Peyer's patch (tissue), 4 donors: ENCODE measurements at regions not wholly inside any gene's neighbourhood (a gene's known extent, or its start where the extent isn't known, plus 50 kb on each side); places are given as distances from the start of the nearest gene placed in this dataset.

ENCODE experiments used
- DNase-seq, 3 donors: peaks; one replicate each; pipeline ENCODE4 v3.0.0-alpha.2; 2017 to 2019
- H3K27ac ChIP-seq, 4 donors: fragments of 200-600 bp; sonication (generic); one replicate each; pipeline ENCODE4 v1.5.1; 2016 to 2019
- H3K27me3 ChIP-seq, 2 donors: fragments of 200-600 bp; sonication (generic); one replicate each; pipeline ENCODE4 v1.5.1; 2019
- H3K36me3 ChIP-seq, 3 donors: fragments of 200-600 bp; sonication (generic); one replicate each; pipeline ENCODE4 v1.5.1; 2016 to 2019
- H3K4me1 ChIP-seq, 4 donors: fragments of 200-600 bp; sonication (generic); one replicate each; pipeline ENCODE4 v1.5.1; 2016 to 2019
- H3K4me3 ChIP-seq, 4 donors: fragments of 200-600 bp; sonication (generic); 1 replicate in 3 of 4; 2 replicates in 1 of 4; pipeline ENCODE4 v1.5.1; 2016 to 2019; ENCODE audit warnings: mild to moderate bottlenecking in 1 of 4
- H3K9me3 ChIP-seq, 4 donors: fragments of 200-600 bp; sonication (generic); one replicate each; pipeline ENCODE4 v1.5.1; 2016 to 2019; ENCODE audit warnings: mild to moderate bottlenecking in 1 of 4
- POLR2A ChIP-seq, 2 donors: fragments of 450-650 bp; IDR thresholded peaks; one replicate each; pipeline ENCODE4 v1.5.1; 2017; ENCODE audit warnings: antibody characterized with exemption in 2 of 2, mild to moderate bottlenecking in 2 of 2, moderate library complexity in 2 of 2
- TF ChIP-seq, protein P1 (sequence below), 6 experiments: fragments of 450-650 bp in 4 of 6; fragments of 200-600 bp in 2 of 6; sonication (generic) in 1 of 6; IDR thresholded peaks; one replicate each; pipeline ENCODE4 v1.5.1; 2017 to 2019; ENCODE audit warnings: antibody characterized with exemption in 6 of 6, mild to moderate bottlenecking in 3 of 6, moderate library complexity in 1 of 6

- Histone ChIP-seq H3K4me3 (no peak overlapping the region), H3K4me1 (no peaks in the 10 kb centered on the region), H3K36me3 (no peaks in the 10 kb centered on the region), H3K27me3 (no peaks in the 10 kb centered on the region), H3K27ac (no peak overlapping the region), H3K9me3 (peaks cover 0 to 4% (median 0%) of the 10 kb centered on the region in 4 donors)
- no peak for DNase-seq
- TF ChIP-seq, protein P1, sequence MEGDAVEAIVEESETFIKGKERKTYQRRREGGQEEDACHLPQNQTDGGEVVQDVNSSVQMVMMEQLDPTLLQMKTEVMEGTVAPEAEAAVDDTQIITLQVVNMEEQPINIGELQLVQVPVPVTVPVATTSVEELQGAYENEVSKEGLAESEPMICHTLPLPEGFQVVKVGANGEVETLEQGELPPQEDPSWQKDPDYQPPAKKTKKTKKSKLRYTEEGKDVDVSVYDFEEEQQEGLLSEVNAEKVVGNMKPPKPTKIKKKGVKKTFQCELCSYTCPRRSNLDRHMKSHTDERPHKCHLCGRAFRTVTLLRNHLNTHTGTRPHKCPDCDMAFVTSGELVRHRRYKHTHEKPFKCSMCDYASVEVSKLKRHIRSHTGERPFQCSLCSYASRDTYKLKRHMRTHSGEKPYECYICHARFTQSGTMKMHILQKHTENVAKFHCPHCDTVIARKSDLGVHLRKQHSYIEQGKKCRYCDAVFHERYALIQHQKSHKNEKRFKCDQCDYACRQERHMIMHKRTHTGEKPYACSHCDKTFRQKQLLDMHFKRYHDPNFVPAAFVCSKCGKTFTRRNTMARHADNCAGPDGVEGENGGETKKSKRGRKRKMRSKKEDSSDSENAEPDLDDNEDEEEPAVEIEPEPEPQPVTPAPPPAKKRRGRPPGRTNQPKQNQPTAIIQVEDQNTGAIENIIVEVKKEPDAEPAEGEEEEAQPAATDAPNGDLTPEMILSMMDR (IDR thresholded peaks at IDR 0.05) = no peak
- no peak for TF ChIP-seq POLR2A (IDR thresholded peaks at IDR 0.05)
Measured at GRCh38 chrX:155718972-155719586, 106.3 kb upstream of the TMLHE start.

GRCh38 chrX:155715141-155715540, 102.4 kb upstream of the TMLHE start:
- TF ChIP-seq POLR2A (IDR thresholded peaks at IDR 0.05) = no peak
- TF ChIP-seq, protein P1 (IDR thresholded peaks at IDR 0.05) = no peak

DNA sequence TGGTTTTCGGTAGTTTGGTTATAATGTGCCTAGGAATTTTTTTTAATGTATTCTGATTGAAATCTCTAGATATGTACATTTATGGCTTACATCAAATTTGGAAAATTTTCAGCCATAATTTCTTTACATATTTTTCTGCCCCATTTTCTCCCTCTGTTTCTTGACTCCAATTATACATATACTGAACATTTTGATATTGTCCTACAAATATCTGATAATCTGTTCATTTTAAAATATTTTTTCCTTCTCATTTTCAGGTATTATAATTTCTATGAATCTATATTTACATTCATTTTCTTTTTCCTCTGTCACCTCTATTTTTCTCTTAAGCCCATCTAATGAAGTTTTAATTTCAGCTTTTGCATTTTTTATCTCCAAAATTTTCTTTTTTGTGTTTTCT, 82.7 kb upstream of the TMLHE start:
- Histone ChIP-seq H3K4me3 (no peak overlapping the region), H3K27me3 (no peaks in the 10 kb centered on the region), H3K27ac (no peak overlapping the region), H3K9me3 (no peaks in the 10 kb centered on the region), H3K36me3 (no peaks in the 10 kb centered on the region), H3K4me1 (no peaks in the 10 kb centered on the region)
- no peak for TF ChIP-seq POLR2A (IDR thresholded peaks at IDR 0.05)
- TF ChIP-seq, protein P1 (IDR thresholded peaks at IDR 0.05) = no peak
- no peak for DNase-seq

More at GRCh38 chrX:155715141-155715540, 102.4 kb upstream of the TMLHE start:
- H3K27me3 ChIP-seq = no peaks in the 10 kb centered on the region
- no peak overlapping the region for H3K4me3 ChIP-seq
- no peaks in the 10 kb centered on the region for H3K4me1 ChIP-seq
- H3K36me3 ChIP-seq = no peaks in the 10 kb centered on the region
- H3K9me3 ChIP-seq = no peaks in the 10 kb centered on the region
- DNase-seq = peak in 1 of 3 donors; percentile 22
- H3K27ac ChIP-seq = no peak overlapping the region

DNA sequence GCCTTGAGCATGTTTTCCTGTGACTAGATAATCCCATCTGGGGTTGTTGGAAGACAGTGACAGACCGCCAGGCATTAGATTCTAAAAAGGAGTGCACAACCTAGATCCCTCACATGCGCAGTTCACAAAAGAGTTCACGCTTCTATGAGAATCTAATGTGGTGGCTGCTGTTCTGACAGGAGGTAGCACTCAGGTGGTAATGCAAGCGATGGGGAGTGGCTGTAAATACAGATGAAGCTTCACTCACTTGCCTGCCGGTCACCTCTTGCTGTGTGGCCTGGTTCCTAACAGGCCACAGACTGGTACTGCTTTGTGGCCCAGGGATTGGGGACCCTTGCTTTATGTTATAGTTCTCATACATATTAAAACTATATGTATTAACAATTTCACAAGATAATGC, 81.9 kb upstream of the TMLHE start:
- Histone ChIP-seq H3K4me1 (no peaks in the 10 kb centered on the region), H3K27ac (no peak overlapping the region), H3K9me3 (no peaks in the 10 kb centered on the region), H3K27me3 (no peaks in the 10 kb centered on the region), H3K36me3 (no peaks in the 10 kb centered on the region), H3K4me3 (no peak overlapping the region)
- TF ChIP-seq, protein P1 (IDR thresholded peaks at IDR 0.05) = no peak
- TF ChIP-seq POLR2A (IDR thresholded peaks at IDR 0.05) = no peak
- no peak for DNase-seq

DNA sequence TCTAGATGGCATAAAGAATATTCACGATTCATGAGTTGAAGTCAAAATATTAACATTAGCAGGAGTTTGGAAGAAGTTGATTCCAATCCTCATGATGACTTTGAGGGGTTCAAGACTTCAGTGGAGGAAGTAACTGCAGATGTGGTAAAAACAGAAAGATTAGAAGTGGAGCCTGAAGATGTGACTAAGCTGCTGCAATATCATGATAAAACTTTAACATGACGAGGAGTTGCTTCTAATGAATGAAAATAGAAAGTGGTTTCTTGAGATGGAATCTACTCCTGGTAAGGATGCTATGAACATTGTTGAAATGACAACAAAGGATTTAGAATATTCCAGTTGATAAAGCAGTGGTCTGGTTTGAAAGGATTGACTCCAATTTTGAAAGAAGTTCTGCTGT, 70.1 kb upstream of the TMLHE start:
- Histone ChIP-seq H3K4me1 (no peaks in the 10 kb centered on the region), H3K9me3 (no peaks in the 10 kb centered on the region), H3K36me3 (no peaks in the 10 kb centered on the region), H3K27ac (no peak overlapping the region), H3K4me3 (no peak overlapping the region), H3K27me3 (no peaks in the 10 kb centered on the region)
- TF ChIP-seq, protein P1 (IDR thresholded peaks at IDR 0.05) = no peak
- no peak for TF ChIP-seq POLR2A (IDR thresholded peaks at IDR 0.05)
- no peak for DNase-seq

- no peaks in the 10 kb centered on the region for H3K9me3 ChIP-seq
- no peak for TF ChIP-seq POLR2A (IDR thresholded peaks at IDR 0.05)
- TF ChIP-seq, protein P1 (IDR thresholded peaks at IDR 0.05) = no peak
- no peaks in the 10 kb centered on the region for H3K27me3 ChIP-seq
- H3K4me3 ChIP-seq = no peak overlapping the region
- no peaks in the 10 kb centered on the region for H3K4me1 ChIP-seq
- no peaks in the 10 kb centered on the region for H3K36me3 ChIP-seq
- no peak overlapping the region for H3K27ac ChIP-seq
- DNase-seq = no peak
Measured at GRCh38 chrX:155679715-155680114, 67.0 kb upstream of the TMLHE start.
